Activated CD8-positive, alpha-beta memory T cell treated with anti-CD3 and anti-CD28 coated beads, Interleukin-2, amount 10 ng/mL, durations not matched to agents 7 days and 5 days (primary cell): ENCODE measurements at regions not wholly inside any gene's neighbourhood (a gene's known extent, or its start where the extent isn't known, plus 50 kb on each side); places are given as distances from the start of the nearest gene placed in this dataset.

Experiments
- ATAC-seq: fragments of 150-1000 bp; cut with Tn5 transposase; one replicate; pipeline ENCODE4 v1.10.0; 2021; ENCODE audit warnings: moderate library complexity
- CTCF ChIA-PET: fragments of 350-600 bp; sonication (Branson Sonifier 250); formaldehyde crosslinking; loops from one replicate; lab custom pipeline; 2021; ENCODE audit warnings: antibody characterized with exemption; lab: Charles Lee
- DNase-seq: peaks from one replicate; pipeline ENCODE4 v3.0.0-alpha.2; 2020
- H3K27ac Mint-ChIP-seq: one replicate; pipeline ENCODE4 v1.8.0; 2021; ENCODE audit warnings: mild to moderate bottlenecking, mixed read lengths
- H3K27me3 Mint-ChIP-seq: one replicate; pipeline ENCODE4 v1.8.0; 2021; ENCODE audit warnings: mixed read lengths
- H3K36me3 Mint-ChIP-seq: one replicate; pipeline ENCODE4 v1.8.0; 2021; ENCODE audit warnings: mild to moderate bottlenecking, mixed read lengths
- H3K4me1 Mint-ChIP-seq: one replicate; pipeline ENCODE4 v1.8.0; 2021; ENCODE audit warnings: mixed read lengths
- H3K4me3 Mint-ChIP-seq: one replicate; pipeline ENCODE4 v1.8.0; 2021; ENCODE audit warnings: mild to moderate bottlenecking, moderate library complexity, mixed read lengths
- H3K9me3 Mint-ChIP-seq: one replicate; pipeline ENCODE4 v1.8.0; 2022; ENCODE audit warnings: low read depth, mixed read lengths

- DNase-seq (no peak), ATAC-seq (no peak)
- H3K27ac Mint-ChIP-seq = no peak overlapping the region
- H3K4me3 Mint-ChIP-seq = no peak overlapping the region
- no peaks in the 10 kb centered on the region for H3K27me3 Mint-ChIP-seq
- no peaks in the 10 kb centered on the region for H3K4me1 Mint-ChIP-seq
- no peaks in the 10 kb centered on the region for H3K9me3 Mint-ChIP-seq
- CTCF ChIA-PET = no interaction called here
- H3K36me3 Mint-ChIP-seq = no peaks in the 10 kb centered on the region
Measured at GRCh38 chr18:78732273-78733210, 247.1 kb upstream of the SALL3 start.

DNA sequence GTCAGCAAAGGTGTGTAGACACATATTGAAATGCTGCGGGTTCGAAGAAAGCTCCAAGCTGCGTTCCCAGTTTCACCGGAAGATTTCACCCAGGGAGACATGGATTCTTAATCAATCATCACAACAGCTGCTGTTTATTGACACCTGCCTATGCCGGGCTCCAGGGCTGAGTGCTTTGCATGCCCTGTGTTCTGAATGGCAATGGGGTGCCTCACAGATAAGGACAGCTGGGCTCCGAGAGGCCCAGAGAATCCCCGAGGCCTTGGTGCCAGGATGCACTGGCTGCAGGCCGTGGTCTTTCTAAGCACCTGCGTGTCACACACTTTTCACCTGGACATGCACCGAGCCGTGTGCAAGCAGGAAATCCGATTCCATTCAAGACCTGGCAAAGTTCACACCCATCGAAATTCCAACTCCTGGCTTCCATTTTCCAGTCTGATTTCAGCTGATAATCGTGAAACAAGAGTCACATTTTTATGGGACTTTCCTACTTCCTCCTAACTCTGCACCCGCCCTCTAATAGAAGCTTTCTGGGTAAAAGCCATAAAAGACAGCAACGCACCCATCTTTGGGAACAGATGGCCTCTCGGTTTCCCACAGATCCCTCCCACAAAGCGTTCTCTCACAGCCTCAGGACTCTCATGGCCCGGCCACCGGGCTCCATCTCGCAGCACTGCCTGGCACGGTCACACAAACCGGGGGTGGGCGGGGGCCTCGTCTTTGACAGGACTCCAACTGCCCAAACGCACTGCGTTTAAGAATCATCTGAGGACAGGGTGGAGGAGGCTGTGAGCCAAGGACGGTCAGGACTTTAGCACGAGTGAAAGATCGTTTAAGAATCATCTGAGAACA is 245.6 kb upstream of the SALL3 start:
- H3K36me3 Mint-ChIP-seq = no peaks in the 10 kb centered on the region
- H3K9me3 Mint-ChIP-seq = no peaks in the 10 kb centered on the region
- no peak for DNase-seq
- H3K27ac Mint-ChIP-seq = no peak overlapping the region
- H3K4me3 Mint-ChIP-seq = no peak overlapping the region
- H3K27me3 Mint-ChIP-seq = no peaks in the 10 kb centered on the region
- H3K4me1 Mint-ChIP-seq = no peaks in the 10 kb centered on the region
- CTCF ChIA-PET = no interaction called here
- no peak for ATAC-seq

GRCh38 chr18:78734614-78734945 is 245.0 kb upstream of the SALL3 start:
- no peaks in the 10 kb centered on the region for H3K4me1 Mint-ChIP-seq
- H3K27me3 Mint-ChIP-seq = no peaks in the 10 kb centered on the region
- CTCF ChIA-PET = no interaction called here
- H3K4me3 Mint-ChIP-seq = no peak overlapping the region
- H3K9me3 Mint-ChIP-seq = no peaks in the 10 kb centered on the region
- H3K27ac Mint-ChIP-seq = no peak overlapping the region
- ATAC-seq = no peak
- no peak for DNase-seq
- no peaks in the 10 kb centered on the region for H3K36me3 Mint-ChIP-seq

- H3K9me3 Mint-ChIP-seq = no peaks in the 10 kb centered on the region
- no peak overlapping the region for H3K27ac Mint-ChIP-seq
- DNase-seq (no peak), ATAC-seq (no peak)
- H3K4me1 Mint-ChIP-seq = no peaks in the 10 kb centered on the region
- no peaks in the 10 kb centered on the region for H3K36me3 Mint-ChIP-seq
- no peak overlapping the region for H3K4me3 Mint-ChIP-seq
- CTCF ChIA-PET = no interaction called here
- no peaks in the 10 kb centered on the region for H3K27me3 Mint-ChIP-seq
Measured at GRCh38 chr18:78735131-78736014, 244.2 kb upstream of the SALL3 start.

GRCh38 chr18:78736015-78736690 is 243.5 kb upstream of the SALL3 start:
- H3K4me1 Mint-ChIP-seq = no peaks in the 10 kb centered on the region
- ATAC-seq (no peak), DNase-seq (no peak)
- no peak overlapping the region for H3K4me3 Mint-ChIP-seq
- H3K9me3 Mint-ChIP-seq = no peaks in the 10 kb centered on the region
- CTCF ChIA-PET = no interaction called here
- H3K27ac Mint-ChIP-seq = no peak overlapping the region
- no peaks in the 10 kb centered on the region for H3K27me3 Mint-ChIP-seq
- H3K36me3 Mint-ChIP-seq = no peaks in the 10 kb centered on the region

GRCh38 chr18:78737006-78737915 is 242.4 kb upstream of the SALL3 start:
- ATAC-seq (no peak), DNase-seq (no peak)
- CTCF ChIA-PET = no interaction called here
- H3K4me1 Mint-ChIP-seq = no peaks in the 10 kb centered on the region
- no peaks in the 10 kb centered on the region for H3K9me3 Mint-ChIP-seq
- no peaks in the 10 kb centered on the region for H3K27me3 Mint-ChIP-seq
- no peak overlapping the region for H3K27ac Mint-ChIP-seq
- H3K36me3 Mint-ChIP-seq = no peaks in the 10 kb centered on the region
- no peak overlapping the region for H3K4me3 Mint-ChIP-seq

GRCh38 chr18:78738076-78738690 is 241.4 kb upstream of the SALL3 start:
- CTCF ChIA-PET = no interaction called here

GRCh38 chr18:78739115-78739514 is 240.5 kb upstream of the SALL3 start:
- Mint-ChIP-seq H3K9me3 (no peaks in the 10 kb centered on the region), H3K36me3 (no peaks in the 10 kb centered on the region), H3K27me3 (no peaks in the 10 kb centered on the region), H3K27ac (no peak overlapping the region), H3K4me1 (no peaks in the 10 kb centered on the region), H3K4me3 (no peak overlapping the region)
- CTCF ChIA-PET = no interaction called here
- no peak for ATAC-seq
- no peak for DNase-seq

More at GRCh38 chr18:78738076-78738690, 241.4 kb upstream of the SALL3 start:
- no peaks in the 10 kb centered on the region for H3K4me1 Mint-ChIP-seq
- no peak overlapping the region for H3K4me3 Mint-ChIP-seq
- no peaks in the 10 kb centered on the region for H3K9me3 Mint-ChIP-seq
- no peak for DNase-seq
- no peaks in the 10 kb centered on the region for H3K27me3 Mint-ChIP-seq
- H3K36me3 Mint-ChIP-seq = no peaks in the 10 kb centered on the region
- no peak for ATAC-seq
- no peak overlapping the region for H3K27ac Mint-ChIP-seq

DNA sequence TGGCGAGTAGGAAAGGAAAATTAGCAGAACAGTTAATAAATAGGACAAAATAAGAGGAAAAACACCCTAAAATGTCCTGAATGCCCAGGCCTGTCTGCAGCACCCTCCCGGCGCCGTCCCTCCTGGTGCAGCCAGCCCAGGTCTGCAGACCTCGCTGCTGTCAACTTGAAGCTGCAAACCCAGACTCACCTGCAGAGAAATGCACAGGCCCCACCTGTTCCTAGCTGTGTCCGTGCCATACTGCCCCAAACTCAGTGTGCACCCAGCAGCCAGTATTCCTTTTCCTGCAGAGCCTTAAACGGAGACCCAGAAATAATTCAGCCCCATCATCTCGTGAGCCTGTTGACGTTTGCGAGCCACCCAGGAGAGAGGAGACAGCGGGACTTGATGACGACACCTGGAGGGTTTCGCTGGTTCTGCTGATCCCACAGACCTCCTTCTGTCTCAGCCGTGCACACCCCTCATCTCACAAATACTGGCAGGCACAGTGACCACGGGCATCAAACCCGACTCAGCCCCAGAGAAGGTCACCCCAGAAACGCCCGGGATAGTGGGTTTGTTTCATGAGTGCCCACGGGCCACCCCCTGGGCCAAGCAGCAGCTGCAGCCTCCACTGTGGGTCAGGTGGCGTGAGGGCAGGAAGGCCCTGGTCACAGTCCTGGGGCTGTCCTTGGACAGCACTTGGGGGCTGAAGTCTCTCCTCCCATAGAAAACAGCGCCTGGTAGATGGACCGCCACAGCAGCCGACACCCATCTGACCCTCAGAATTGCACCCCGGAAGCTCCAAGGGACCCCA is 239.5 kb upstream of the SALL3 start:
- H3K27ac Mint-ChIP-seq = no peak overlapping the region

GRCh38 chr18:78740876-78741275 is 238.7 kb upstream of the SALL3 start:
- Mint-ChIP-seq H3K4me3 (no peak overlapping the region), H3K27me3 (no peaks in the 10 kb centered on the region), H3K36me3 (no peaks in the 10 kb centered on the region), H3K4me1 (no peaks in the 10 kb centered on the region), H3K27ac (no peak overlapping the region), H3K9me3 (no peaks in the 10 kb centered on the region)
- DNase-seq (no peak), ATAC-seq (no peak)
- CTCF ChIA-PET = no interaction called here

More for the DNA sequence above, 239.5 kb upstream of the SALL3 start:
- CTCF ChIA-PET = no interaction called here
- DNase-seq (no peak), ATAC-seq (no peak)
- Mint-ChIP-seq H3K36me3 (no peaks in the 10 kb centered on the region), H3K27me3 (no peaks in the 10 kb centered on the region), H3K4me3 (no peak overlapping the region), H3K9me3 (no peaks in the 10 kb centered on the region), H3K4me1 (no peaks in the 10 kb centered on the region)
